ENCODE measurements at regions not wholly inside any gene's neighbourhood (a gene's known extent, or its start where the extent isn't known, plus 50 kb on each side); places are given as distances from the start of the nearest gene placed in this dataset.

DNA sequence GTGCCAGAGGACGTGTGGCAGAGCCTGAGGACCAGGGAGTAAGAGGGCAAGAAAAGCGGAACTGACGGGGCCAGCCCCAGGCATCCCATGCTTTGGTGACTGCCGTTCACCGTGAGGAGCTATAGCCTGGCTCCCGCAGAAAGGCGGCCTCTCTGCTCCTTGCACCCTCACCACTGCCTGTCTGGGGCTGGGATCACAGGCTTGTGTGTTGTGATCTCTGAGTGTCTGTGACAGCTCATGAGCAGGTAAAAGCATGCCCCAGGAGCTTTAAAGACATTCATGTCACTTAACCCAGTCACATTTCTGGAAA is 266.8 kb upstream of the RAB6C start:
- DNase-seq, result no peak

DNA sequence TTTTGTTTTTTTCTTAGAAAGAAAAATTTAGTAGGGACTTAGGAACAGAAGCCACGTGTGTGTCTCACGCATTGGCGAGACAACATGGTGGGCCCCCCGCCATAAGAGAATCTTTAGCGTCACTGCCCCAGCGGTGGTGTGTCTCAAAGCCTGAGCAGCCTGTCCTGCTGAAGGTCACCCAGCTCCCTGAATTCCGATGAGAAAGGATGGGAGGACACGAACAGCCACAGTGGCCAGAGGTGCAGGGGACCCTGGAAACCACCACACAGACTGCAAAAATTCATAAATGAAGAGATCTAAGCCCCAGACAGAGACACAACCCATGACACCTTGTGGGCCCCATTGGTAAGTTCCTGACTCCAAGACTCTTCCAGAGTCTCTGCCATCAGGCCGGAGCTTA is 266.1 kb upstream of the RAB6C start:
- DNase-seq, result no peak

DNA sequence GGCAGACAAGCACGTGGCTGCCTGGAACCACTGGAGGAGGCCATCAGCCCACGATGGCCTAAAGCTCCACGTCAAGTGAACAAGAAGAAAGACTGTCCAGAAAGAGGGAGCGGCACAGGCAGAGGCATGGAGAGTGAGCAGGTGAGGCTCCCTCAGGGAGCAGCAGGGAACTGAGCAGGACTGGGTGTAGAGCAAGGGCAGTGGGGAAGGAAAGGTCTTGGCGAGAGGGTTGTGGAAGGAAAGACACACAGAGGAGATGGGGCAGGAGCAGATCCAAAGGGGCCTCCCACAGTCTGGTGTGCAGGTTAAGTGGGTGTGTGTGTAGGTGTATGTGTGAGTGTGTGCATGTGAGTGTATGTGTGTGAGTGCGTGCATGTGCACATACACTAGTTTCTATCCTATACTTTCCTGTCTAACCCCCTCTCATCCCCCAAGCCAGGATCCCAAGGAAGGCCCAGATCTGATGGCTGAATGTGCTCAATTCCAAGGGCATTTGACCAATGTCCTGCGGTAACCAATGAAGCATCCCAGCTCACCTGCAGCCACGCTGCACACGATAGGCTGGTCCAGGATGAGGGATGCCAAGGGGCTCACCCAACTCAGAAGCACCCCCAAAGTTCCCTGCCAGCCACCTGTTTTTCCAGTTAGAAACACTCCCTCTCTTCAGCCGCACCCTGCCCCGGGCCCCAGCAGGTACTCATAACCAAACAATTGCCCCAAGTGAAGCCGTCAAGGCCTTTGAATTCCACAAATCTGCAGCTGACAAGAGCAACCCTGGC is 262.5 kb upstream of the RAB6C start:
- no peak for DNase-seq

DNA sequence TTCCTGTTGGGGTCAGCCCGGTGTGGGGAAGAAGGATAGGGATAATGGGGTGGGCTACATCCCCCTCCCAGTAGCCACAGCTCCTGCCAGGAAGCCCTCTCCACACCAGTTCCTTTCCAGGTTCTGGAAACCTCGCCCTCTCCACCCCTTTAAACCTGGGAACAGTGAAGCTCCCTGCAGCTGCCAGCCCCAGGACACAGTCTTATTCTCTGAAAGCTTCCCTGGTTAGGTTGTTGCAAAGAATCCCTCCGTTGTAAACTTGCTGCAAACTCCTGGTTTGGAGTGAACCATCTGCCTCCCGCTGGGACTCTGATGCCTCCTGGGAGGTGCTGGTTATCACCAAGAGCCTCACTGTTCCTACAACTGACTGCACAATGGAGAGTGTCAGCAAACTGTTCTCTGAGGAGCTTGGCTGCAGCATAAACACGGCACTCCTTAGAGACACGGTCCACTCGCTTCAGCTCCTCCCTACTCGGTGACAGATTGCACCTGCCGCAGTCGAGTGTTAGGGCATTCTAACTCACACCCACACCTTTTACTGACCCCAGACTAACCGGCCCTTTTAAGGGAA is 261.8 kb upstream of the RAB6C start:
- no peak for DNase-seq

DNA sequence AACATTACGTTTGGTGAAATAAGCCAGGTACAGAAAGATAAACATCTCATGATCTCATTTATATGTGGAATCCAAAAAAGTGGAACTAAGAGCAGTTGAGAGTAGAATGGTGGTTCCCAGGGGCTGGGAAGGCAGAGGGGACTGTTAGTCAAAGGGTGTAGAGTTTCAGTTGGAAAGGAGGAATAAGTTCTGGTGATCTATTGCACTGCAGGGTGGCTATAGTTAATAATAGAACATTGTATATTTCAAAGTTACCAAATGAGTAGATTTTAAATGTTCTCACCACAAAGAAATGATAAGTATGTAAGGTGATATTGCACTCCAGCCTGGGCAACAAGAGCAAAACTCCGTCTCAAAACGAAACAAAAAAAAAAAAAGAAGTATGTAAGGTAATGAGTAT is 260.1 kb upstream of the RAB6C start:
- DNase-seq, result no peak

DNA sequence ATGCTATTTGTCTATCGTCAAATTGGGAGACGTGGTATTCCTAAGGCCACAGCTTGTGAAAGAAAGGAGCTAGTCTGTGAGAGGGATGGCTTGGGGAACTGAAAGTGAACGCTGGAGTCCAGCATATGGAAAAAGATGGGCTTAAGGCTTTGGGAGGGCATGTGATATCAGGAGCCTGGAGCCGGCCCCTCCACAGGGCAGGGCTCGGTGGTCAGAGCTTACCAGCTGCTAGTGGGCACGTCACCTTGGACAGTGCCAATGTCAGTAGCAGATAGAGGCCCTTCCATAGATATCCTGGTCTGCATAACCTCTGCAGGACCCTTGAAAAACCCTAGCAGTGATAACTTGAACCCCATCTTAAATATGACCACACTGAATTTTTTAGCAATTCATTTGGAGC is 259.1 kb upstream of the RAB6C start:
- DNase-seq, result no peak

DNA sequence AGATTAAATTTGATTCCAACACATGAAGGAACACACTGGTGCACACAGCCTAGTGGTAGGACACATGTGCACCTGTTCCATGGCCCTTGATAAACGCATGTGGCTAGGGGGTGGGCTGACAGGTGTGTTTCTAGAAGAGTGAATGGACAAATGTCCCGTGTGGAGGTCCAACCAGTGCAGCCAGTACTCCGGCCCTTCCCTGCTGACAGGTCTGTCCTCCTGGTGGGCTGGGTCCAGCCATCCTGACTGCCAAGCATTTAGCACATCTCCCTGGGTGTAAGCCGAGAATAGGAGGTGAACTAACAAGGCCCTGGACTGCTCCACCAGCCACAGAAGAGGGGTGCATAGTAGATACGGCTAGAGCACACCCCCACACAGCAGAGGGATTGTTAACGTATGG is 258.7 kb upstream of the RAB6C start:
- DNase-seq, result no peak

DNA sequence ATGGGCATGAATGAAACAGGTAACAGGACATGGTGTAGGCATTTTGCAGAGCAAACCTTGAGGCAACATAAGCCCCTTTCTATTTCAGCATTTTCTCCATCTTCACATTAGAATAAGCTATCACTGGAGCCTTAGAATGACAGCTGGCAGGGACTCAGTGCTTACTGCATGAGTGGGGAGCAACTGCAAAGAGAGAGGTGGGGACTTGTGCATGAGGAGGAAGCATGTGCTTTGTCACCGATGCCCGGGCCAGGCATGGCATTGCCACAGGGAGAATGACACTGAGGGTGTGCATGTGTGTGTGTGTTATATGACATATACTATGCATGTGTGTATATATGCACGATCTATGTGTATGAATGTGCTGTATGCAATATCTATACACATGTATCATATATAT is 258.2 kb upstream of the RAB6C start:
- DNase-seq, result no peak

DNA sequence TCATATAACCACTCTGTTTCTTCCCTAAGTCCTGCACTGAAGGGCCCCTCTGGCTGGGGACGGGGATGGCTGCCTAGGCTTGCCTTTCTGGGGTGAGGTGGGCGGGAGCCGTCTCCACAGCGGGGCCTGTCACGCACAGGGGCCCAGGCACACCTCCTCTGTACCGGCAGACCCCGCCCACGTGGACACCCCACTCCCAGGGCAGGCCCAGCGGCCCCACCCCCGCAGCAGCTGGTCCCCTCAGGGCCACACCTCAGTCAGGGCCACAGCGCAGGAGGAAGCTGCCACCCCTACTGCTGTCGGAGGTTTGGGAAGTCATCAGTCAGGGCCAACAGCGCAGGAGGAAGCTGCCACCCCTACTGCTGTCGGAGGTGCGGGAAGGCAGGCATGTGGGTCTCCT is 257.6 kb upstream of the RAB6C start:
- no peak for DNase-seq

DNA sequence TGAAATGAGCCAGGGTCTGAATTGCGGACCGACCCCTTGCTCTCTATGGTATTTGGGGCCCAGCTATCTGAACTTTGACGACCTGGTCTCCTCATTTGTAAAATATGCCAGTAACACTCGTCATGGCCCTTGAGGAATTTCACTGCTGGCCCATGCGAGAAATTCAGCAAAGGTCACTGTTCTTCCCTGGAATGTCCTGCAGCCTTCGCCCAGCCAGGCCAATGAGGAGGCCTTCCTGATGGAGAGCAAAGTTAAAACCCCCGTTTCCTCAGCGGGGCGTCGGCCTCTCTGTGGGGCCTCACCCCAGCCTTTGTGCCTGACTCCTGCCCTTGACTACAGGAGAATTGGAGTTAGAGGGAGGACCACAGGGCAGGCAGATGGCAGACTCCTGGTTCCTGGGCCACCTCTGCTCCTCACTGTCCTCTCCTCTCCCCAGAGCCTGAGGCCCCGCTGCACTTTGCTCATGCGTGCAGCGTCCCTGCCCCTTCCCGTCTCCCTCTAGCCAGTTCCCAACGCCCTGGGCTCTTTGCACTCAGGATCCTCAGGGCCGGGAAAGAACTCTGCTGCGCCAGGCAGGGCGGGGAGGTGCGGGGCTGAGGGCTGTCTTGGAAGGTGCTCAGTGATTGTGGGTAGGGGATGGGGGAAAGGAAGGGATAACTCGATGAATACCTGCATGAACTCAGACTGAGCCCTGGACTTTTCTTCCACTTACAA is 257.0 kb upstream of the RAB6C start:
- DNase-seq, result no peak

DNA sequence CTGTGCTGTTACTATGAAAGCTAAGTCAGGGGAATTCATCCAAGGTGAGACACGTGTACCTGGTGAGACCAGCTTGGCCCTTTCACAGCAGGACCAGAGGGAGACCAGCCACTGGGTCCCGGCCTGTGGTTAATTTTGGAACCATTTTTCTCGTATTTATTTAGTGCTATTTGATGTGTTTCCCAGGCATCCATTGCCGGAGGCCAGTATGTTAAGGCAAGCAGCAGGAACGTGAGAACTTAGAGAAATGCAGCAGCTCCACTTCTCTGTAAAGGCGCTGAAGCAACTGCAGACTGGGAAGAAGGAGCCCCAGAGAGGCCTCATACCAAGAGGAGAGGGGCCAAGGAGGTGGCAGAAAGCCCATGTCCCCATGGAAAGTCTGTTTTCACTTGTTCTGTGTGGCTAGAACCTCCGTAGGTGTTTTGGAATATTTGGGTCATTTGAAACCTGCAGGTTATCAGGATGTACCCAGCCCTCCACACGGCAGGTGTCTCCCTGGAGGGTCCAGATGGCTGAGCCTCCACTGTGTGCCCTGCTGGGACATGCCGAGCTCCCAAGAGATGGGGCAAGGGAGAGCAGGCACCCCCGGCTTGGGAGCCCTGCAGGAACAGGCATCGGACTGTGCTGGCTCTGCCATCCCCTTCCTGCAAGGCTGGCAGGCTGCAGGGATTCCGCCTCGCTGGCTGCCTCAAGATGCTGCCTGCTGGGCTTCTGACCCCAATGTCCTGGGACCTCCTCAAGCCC is 256.0 kb upstream of the RAB6C start:
- DNase-seq, result no peak

DNA sequence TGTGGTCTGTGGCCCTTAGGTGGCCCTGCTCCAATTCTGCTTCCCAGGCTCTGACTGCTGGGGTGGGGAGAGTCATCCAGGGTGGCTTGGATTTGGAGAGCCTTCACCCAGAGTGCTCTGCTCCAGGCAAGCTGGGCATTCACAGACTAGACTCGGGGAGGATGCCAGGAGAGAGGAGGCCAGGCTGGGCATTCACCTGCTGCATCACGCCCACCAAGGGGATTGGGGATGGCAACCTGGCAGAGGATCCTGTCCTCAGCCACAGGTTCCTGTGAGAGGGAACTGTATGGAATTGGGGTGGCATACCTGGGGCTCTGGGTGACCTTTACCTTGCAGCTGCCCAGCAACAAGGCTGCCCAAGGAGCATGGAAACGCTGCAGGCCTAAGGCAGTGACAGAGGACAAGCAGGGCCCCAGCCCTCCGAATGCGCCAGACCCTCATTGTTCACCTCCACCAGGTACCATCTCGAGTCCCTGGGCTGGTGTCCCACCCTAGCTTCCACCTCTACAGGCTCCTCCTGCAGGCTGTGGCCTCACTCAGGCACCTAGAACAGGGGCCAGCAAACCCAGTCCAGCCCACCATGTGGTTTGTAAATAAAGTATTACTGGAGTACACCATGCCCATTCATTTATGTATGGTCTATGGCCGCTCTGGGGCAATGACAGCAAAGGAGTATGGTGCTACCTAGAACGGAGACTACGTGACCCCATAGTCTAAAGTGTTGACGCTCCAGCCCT is 255.3 kb upstream of the RAB6C start:
- no peak for DNase-seq

DNA sequence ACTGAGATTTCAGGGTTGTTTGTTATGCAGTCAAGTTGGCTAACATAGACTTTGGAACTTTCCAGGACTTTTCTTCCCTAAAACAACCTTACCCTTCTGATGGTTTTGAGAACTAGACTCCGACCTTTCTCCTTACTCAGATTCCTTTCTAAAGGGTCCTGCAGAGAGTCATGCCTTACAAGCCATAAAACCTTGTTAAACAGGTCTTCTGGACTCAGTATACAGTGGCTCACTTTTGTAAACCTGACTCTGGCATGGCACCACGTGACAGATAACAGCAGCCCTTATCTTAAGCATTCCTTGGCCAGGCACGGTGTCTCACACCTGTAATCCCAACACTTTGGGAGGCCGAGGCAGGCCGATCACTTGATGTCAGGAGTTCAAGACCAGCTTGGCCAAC is 253.2 kb upstream of the RAB6C start:
- DNase-seq, result no peak

DNA sequence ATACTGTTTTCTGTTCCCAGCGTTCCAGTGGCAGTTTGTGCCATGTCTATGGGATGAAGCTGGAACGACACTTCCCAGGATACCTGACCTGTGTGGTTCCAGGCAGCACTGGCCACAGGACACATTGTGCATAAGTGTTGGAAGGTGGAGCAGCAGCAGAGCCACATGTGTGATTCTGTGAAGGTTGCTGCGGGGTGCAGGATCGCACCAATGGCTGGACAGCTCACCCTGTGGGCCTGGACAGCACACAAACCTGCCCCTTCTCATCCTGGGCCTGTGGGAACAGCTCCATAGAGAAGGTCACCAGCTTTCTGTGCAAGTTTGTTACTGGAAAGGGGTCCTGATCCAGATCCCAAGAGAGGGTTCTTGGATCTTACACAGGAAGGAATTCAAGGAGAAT is 252.2 kb upstream of the RAB6C start:
- DNase-seq, result no peak

DNA sequence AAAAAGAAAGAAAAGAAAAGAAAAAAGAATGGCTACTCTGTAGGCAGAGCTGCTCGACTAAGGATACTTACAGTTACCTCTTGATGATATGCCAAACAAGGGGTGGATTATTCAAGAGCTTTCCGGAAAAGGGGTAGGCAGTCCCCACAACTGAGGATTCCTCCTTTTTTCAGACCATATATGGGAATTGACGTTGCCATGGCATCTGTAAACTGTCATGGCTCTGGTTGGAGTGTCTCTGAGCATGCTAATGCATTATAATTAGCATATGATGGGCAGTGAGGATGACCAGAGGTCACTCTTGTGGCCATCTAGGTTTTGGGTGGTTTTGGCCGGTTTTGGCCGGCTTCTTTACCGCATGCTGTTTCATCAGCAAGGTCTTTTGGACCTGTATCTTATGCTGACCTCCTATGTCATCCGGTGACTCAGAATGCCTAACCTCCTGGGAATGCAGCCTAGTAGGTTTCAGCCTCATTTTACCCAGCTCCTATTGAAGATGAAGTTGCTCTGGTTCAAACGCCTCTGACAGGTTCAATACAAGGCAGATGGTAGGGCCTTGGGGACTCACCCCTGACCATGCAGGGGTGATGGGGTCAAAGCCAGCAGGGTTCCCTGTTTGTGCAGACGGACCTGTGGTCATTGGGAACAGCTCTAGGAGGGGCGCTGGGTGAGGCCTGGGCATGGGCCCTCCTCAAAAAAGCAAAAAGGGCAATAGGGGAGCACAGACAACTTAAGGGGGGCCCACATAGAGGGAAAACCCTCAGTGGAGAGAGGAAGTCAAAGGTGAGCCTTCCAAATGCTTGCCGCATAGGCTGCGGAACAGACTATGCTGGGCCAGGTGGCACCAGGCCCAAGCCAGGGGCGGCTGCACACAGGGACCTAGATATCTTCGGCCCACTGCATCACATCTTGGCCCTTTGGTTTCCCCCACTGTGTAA is 251.2 kb upstream of the RAB6C start:
- DNase-seq, result no peak

DNA sequence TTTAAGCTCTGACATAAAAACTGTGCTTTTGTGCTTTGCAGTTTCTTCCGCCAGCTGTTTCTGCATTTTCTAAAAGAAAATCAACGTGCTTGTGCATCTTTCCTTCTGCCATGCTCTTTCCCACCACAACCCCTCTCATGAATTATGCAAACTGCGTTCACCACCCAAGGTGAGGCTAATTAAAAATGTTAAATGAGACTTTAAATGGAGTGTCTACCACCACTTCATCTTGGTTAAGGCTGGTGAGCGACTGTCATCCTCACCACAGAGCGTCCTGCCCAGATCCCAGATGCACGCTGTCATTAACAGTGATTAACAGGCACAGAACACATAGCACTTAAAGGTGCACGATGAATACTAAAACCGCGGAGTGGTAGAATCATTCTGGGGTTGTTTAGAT is 250.5 kb upstream of the RAB6C start:
- DNase-seq, result no peak

DNA sequence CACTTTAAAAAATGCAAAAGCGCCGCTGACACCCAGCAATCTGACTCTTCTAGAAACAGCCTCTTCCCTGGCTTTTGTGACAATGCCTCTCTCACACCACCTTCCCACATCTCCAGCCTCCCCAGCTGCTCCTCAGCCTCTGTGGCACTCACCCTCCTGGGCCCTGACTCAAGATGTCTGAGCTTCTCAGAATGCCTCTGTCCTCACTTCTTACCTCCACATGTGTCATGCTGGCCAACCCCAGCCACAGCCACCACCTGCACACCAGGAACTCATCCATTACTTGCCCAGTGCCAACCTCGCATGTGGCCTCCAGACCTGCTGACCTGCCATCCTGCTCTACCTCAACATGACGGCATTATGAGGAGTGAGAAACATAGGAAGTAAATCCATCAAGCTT is 249.8 kb upstream of the RAB6C start:
- no peak for DNase-seq

DNA sequence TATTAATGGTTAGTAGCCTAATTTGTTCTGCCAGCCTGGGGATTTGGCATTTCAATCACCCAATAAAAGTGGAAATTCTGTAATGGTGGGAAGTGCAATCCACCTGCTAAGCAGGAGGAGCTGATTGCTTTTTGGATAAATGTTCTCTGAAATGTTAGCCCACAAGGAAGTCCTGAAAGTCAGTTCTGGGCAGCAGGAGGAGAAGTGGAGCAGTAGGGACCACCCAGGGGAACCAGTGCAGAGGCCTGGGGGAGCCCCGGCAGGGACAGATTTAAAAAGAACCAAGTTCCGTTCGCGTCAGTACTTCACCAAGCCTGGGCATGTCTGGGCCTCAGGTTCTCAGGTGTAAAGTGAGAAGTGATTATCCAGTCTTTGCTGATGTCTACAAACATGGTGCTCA is 248.5 kb upstream of the RAB6C start:
- DNase-seq, result no peak

DNA sequence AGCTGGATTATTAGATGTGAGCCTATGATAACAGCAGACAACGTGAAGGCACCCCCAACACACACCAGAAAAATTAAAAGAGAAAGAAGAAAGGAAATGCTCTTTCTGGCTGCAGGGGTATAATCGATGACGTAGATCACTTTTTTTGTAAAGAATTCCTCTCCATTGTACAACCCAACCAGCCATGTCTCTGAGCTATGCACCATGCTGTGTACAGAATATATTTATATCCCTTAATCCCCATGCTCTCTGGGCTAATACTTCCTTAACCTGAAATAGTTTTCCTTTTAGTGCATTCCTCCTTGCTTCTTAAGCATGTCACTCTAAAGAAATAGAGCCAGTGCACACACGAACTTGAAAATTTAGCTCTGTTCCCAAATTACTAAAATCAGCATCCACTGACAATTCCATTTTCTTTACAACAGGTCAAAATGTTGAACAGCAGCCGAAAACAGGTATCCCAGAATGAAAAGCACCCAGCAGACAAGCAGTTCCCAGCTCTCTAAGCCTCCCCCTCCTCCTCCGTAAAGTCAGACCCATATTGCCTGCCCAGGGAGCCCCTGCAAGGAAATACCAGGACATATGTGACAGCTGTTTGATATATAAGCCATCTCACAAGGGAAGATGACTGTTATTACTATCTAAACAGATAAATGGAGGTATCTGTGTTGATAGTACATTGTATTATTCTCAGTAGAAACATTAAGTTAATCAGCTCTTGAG is 247.4 kb upstream of the RAB6C start:
- no peak for DNase-seq

DNA sequence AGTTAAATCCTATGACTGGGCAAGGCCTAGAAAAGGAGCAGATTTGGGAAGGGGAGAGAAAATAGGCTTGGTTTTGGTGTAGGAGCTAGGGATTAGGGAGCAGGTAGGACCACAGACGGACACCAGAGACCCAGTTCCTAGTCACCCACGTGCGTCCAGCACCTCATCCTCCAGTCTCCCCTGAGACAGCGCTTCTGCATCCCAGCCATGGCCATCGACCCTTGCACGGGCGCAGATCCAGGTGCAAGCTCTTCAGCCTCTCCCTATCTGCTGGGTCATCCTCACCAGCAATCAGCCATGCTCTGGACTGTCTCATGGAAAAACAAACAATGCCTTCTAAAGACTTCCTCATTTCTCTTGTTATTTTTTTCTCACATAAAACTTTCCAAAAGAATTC is 246.8 kb upstream of the RAB6C start:
- DNase-seq, result no peak

DNA sequence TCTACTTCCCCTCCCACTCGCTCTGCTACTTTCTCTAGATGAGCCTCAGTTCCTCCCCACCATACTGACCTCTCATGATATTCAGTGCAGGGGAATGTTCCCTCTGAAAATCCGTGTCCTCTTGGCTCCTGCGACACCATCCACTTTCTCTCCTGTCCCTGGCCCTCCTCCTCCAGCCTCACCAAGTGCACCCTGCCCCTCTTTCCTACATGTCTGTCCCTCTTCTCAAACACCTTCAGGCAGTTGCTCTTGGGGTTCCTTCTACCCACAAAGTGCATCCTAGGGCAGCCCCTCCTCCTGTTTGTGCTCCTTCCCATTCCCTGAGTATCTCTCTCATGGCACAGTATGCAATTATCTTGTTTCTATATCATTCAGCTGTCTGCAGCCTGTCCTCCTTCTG is 246.4 kb upstream of the RAB6C start:
- DNase-seq, result no peak

Measured in bone marrow (tissue), 2 donors.